Chondrocyte (in vitro differentiated cells): ENCODE measurements at regions not wholly inside any gene's neighbourhood (a gene's known extent, or its start where the extent isn't known, plus 50 kb on each side); places are given as distances from the start of the nearest gene placed in this dataset.

ENCODE experiments used
- DNase-seq: peaks from one replicate; pipeline ENCODE4 v3.0.0; 2021; ENCODE audit warnings: mixed read lengths, low spot score
- H3K27ac Mint-ChIP-seq: one replicate; pipeline ENCODE4 v1.8.0; 2021; ENCODE audit warnings: mild to moderate bottlenecking, moderate library complexity, mixed read lengths; ENCODE audit not compliant: unreplicated experiment
- H3K27me3 Mint-ChIP-seq: 2 replicates; pipeline ENCODE4 v1.8.0; 2021; ENCODE audit warnings: low read depth, mixed read lengths
- H3K36me3 Mint-ChIP-seq: 2 replicates; pipeline ENCODE4 v1.8.0; 2021; ENCODE audit warnings: low read depth, mixed read lengths
- H3K4me1 Mint-ChIP-seq: 2 replicates; pipeline ENCODE4 v1.8.0; 2021; ENCODE audit warnings: low read depth, mild to moderate bottlenecking, mixed read lengths
- H3K4me3 Mint-ChIP-seq: one replicate; pipeline ENCODE4 v1.8.0; 2021; ENCODE audit warnings: mild to moderate bottlenecking, moderate library complexity, mixed read lengths; ENCODE audit not compliant: unreplicated experiment
- H3K9me3 Mint-ChIP-seq: 2 replicates; pipeline ENCODE4 v1.8.0; 2021; ENCODE audit warnings: low read depth, mixed read lengths
- TF ChIP-seq, protein P1 (sequence below): fragments of 200-600 bp; sonication (generic); IDR thresholded peaks from 2 replicates; pipeline ENCODE4 v1.5.0; 2021; ENCODE audit warnings: antibody characterized with exemption, mild to moderate bottlenecking, moderate library complexity

DNA sequence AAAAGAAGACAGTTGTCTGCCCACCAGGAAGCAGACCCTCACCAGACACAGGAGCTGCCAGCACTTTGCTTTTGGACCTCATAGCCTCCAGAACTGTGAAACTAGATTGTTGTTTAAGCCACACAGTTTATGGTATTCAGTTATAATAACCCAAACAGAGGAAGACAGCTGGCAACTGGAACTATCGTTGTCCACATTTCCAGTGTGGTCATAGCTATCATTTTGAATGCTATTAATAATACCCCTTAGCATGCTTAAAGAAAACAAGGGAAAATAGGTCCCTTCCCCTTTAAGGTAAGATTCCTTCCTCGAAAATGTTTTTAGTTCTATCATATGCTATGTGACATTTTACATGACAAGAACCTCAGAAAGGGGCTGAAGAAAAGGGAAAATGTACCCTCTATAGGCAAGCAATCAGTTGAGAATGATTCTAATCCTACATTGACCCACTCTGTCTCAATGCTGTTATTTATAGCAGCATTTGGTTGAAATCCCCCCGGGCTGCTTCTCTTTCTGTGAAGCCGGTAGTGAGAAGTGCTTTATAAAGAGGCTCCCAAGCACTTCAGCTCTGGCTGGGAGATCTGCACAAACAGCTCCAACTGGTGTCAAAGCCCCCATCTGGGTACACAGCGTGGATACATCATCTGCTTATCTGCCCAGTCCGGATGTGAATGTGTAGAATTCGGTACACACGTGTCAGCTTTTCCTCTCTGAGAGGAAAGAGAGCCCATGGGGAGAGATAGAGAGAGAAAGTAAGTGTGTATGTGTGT is 221.2 kb upstream of the FLRT2 start:
- H3K27ac Mint-ChIP-seq: peak overlapping the region; percentile 43
- TF ChIP-seq, protein P1, sequence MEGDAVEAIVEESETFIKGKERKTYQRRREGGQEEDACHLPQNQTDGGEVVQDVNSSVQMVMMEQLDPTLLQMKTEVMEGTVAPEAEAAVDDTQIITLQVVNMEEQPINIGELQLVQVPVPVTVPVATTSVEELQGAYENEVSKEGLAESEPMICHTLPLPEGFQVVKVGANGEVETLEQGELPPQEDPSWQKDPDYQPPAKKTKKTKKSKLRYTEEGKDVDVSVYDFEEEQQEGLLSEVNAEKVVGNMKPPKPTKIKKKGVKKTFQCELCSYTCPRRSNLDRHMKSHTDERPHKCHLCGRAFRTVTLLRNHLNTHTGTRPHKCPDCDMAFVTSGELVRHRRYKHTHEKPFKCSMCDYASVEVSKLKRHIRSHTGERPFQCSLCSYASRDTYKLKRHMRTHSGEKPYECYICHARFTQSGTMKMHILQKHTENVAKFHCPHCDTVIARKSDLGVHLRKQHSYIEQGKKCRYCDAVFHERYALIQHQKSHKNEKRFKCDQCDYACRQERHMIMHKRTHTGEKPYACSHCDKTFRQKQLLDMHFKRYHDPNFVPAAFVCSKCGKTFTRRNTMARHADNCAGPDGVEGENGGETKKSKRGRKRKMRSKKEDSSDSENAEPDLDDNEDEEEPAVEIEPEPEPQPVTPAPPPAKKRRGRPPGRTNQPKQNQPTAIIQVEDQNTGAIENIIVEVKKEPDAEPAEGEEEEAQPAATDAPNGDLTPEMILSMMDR: no peak
- H3K4me1 Mint-ChIP-seq: peaks cover 28% of the 10 kb centered on the region
- no peaks in the 10 kb centered on the region for H3K27me3 Mint-ChIP-seq
- DNase-seq: no peak
- peak overlapping the region; percentile 52 for H3K4me3 Mint-ChIP-seq
- H3K36me3 Mint-ChIP-seq: no peaks in the 10 kb centered on the region
- H3K9me3 Mint-ChIP-seq: no peaks in the 10 kb centered on the region

DNA sequence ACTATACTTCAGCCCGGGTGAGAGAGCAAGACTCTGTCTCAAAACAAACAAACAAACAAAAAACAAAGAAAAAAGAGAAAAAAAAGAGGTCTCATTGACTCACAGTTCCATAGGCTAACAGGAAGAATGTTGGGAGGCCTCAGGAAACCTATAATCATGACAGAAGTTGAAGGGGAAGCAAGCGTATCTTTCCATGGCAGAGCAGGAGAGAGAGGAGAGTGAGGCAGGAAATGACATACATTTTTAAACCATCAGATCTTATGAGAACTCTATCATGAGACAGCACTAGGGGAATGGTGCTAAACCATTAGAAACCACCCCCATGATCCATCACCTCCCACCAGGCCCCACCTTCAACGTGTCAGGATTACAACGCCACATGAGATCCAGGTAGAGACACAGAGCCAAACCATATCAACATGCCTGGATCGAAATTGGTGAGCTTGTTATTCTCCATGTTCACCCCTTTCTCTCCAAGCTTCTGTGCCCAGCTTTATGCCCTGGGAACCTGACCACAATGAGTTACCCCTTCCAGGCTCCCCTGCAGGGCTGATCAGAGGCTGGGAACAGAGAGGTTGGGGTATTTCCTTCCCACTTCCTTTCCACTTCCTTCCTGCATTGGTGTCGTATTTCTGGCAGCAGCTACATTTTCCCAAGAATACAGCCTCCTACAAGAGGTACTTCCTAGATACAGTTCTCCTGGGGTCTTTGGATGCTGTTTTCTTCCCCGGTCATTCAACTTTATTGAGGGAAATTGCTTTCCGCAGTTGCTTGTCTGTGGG is 219.3 kb upstream of the FLRT2 start:
- no peak for DNase-seq
- Mint-ChIP-seq H3K4me3 (no peak overlapping the region), H3K36me3 (no peaks in the 10 kb centered on the region), H3K9me3 (no peaks in the 10 kb centered on the region), H3K27me3 (no peaks in the 10 kb centered on the region), H3K4me1 (peaks cover 46% of the 10 kb centered on the region), H3K27ac (no peak overlapping the region)
- TF ChIP-seq, protein P1: no peak

DNA sequence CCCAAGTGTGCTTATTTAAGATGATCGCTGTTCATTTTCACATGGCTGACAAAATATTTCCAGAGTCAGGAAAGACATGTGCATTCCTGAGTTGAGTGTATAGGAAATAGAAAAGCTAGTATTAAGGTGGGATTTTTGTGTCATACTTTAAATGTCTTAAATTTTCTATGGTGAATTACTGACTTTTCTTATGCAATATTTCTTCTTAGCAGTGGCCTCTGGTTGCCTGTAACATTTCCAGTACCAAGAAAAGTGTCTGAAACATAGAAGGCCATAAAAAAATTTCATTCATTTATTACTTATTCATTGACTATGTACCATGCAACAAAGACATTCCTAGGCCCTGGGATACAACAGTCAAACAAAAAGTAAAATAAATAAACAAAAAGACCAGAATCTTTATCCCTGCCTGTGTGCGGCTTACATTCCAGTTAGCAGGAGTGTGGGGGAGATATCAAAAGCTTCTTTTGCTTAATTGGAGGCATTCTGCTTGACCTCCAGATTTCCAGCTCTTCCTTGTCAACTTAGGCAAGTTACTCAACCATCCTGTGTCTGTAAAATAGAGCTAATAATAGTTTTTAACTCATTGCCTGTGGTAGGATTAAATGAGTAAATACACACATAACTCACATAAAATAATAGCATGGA is 216.3 kb upstream of the FLRT2 start:
- Mint-ChIP-seq H3K36me3 (no peaks in the 10 kb centered on the region), H3K27ac (peak overlapping the region; percentile 37), H3K9me3 (no peaks in the 10 kb centered on the region), H3K4me3 (no peak overlapping the region), H3K4me1 (peaks cover 43% of the 10 kb centered on the region), H3K27me3 (no peaks in the 10 kb centered on the region)
- no peak for DNase-seq
- TF ChIP-seq, protein P1: no peak

DNA sequence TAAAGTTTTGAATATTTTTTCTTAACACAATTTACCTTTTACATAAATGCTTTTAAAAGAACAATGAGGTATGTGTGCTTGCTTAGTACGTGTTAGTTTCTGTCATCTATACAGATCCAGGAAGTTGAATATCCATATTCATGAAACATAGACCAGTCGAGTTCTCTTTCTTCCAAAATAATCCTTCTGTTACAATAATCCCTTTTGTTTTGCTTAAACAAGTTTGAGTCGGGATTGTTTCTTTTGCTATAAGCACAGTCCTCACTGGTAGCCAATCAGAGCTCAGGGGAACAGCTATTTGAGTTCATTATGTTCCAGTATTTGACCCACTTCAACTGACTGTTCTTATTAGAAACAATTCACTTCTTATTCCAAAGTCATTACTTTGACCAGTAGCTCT is 214.7 kb upstream of the FLRT2 start:
- Mint-ChIP-seq H3K27ac (no peak overlapping the region), H3K36me3 (no peaks in the 10 kb centered on the region), H3K27me3 (no peaks in the 10 kb centered on the region), H3K4me1 (peaks cover 39% of the 10 kb centered on the region), H3K9me3 (no peaks in the 10 kb centered on the region), H3K4me3 (no peak overlapping the region)
- TF ChIP-seq, protein P1: no peak
- no peak for DNase-seq

DNA sequence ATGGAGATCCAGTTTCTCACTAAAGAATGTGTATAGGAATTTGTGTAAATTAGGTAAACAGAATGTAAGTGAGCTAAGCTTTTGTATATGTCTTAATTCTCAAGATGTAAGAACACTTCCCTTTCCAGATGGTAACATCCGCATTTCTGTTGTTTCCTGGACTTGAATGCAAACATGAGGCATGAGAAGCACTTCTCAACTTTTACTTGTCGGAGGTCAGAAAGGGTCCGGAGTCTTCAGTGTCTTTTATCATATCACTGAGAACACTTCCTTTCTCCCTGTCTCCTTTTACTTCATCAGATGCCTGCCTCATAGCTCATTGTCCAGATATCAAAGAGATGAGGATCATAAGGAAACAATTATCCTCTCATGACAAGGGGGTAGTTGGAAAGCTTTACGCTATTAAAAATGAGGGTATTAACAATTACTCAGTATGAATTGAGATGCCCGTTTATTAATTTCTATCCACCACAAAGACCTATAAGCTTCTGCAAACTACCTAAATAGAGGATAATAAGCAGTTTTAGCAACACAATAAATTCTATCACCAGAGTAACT is 214.1 kb upstream of the FLRT2 start:
- TF ChIP-seq, protein P1: no peak
- no peaks in the 10 kb centered on the region for H3K36me3 Mint-ChIP-seq
- no peak overlapping the region for H3K27ac Mint-ChIP-seq
- H3K4me1 Mint-ChIP-seq: peaks cover 42% of the 10 kb centered on the region
- no peaks in the 10 kb centered on the region for H3K9me3 Mint-ChIP-seq
- no peaks in the 10 kb centered on the region for H3K27me3 Mint-ChIP-seq
- no peak for DNase-seq
- no peak overlapping the region for H3K4me3 Mint-ChIP-seq
